Muscle of leg (tissue), 3 donors: ENCODE measurements at regions not wholly inside any gene's neighbourhood (a gene's known extent, or its start where the extent isn't known, plus 50 kb on each side); places are given as distances from the start of the nearest gene placed in this dataset.

Experiments
- DNase-seq: peaks from one replicate; pipeline ENCODE4 v3.0.0; 2013
- H3K27ac ChIP-seq: one replicate; pipeline ENCODE4 v1.5.1; 2013; ENCODE audit warnings: mild to moderate bottlenecking, low read length, control low read depth
- H3K27me3 ChIP-seq: one replicate; pipeline ENCODE4 v1.6.1; 2013; ENCODE audit warnings: low read length; ENCODE audit not compliant: control insufficient read depth, insufficient read depth
- H3K36me3 ChIP-seq: one replicate; pipeline ENCODE4 v1.6.1; 2013; ENCODE audit warnings: low read length; ENCODE audit not compliant: control insufficient read depth, insufficient read depth
- H3K4me1 ChIP-seq: one replicate; pipeline ENCODE4 v1.6.1; 2013; ENCODE audit warnings: low read length; ENCODE audit not compliant: control insufficient read depth, insufficient read depth
- H3K4me3 ChIP-seq: one replicate; pipeline ENCODE4 v1.5.1; 2013; ENCODE audit warnings: low read length, control low read depth
- H3K9me3 ChIP-seq: replicated peaks from 2 replicates; pipeline ENCODE4 v1.6.1; 2013; ENCODE audit warnings: low read depth, low read length; ENCODE audit not compliant: control insufficient read depth
- WGBS: methylation state at CpG from one replicate; pipeline ENCODE4 v1.1.5; 2013; ENCODE audit warnings: missing lambda C conversion rate; ENCODE audit not compliant: insufficient coverage; 5-methylcytosine and 5-hydroxymethylcytosine counted together

DNA sequence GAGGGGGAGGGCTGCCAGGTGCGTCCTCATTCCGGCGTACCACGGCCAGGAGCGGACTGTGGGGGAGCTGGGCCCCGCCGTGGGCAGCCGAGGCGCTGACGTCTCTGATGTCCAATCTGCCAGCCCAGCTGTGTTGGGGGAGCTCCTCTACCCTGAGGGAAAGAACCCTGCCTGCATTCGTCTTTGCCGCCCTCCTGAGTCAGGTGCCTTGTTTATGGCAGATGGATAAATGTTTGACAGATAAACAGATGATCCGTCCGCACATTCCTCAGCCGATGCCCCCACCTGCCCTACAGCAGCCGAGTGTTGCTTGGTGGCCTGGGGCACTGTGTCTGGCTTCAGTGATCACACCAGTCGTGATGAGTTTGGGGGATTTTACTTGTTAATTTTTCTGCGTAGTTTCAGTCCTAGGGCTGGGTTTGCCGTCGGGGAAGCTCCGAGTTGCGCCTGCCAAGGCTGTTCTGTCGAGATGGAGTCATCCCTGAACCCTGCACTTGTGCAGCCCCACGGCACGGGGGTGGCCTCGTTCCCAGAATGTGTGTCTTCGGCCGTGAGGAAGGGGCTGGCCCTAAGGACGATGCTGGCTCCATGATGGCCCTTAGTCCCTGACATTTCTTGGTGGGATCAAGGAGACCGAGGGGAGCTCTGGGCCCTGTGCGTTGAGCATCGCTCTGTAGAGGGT is 1083.9 kb downstream of the BRD1 start:
- Histone ChIP-seq H3K36me3 (no peaks in the 10 kb centered on the region), H3K9me3 (no peaks in the 10 kb centered on the region), H3K27ac (no peak overlapping the region), H3K27me3 (no peaks in the 10 kb centered on the region), H3K4me3 (no peak overlapping the region), H3K4me1 (no peaks in the 10 kb centered on the region)
- DNase-seq: no peak
- 75% methylated on average over 31 of the region's 32 CpGs for WGBS

DNA sequence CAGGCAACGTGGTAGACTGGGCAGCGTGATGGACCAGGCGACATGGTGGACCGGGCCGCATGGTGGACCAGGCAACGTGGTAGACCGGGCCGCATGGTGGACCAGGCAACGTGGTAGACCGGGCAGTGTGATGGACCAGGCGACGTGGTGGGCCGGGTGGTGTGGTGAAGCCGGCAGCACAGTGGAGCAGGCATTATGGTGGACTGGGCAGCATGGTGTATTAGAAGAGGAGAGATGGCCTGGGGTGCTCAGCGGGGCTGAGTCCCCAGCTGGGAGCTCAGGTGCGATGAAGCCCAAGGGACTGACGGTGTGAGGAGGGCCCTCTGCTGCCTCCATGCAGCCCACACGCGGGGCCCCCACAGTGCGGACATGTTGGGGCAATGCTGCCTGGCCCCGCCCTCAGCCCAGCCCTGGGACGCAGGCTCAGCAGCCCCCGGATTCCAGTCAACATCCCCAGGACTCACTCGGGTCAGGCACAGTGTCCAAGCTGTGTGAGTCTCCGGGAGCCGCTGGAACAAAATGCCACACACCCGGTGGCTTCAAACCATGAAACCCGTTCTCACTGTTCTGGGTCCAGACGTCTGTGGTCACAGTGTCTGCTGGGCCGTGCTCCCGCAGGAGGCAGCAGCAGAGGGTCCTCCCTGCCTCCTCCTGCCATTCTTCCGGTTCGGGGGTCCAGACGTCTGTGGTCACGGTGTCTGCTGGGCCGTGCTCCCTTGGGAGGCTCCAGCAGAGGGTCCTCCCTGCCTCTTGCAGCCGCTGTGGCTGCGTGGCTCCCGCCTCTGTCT is 1084.9 kb downstream of the BRD1 start:
- DNase-seq: no peak
- Histone ChIP-seq H3K9me3 (no peaks in the 10 kb centered on the region), H3K4me3 (no peak overlapping the region), H3K27me3 (no peaks in the 10 kb centered on the region), H3K36me3 (no peaks in the 10 kb centered on the region), H3K27ac (no peak overlapping the region), H3K4me1 (no peaks in the 10 kb centered on the region)
- 90% methylated on average over 34 of the region's 39 CpGs for WGBS

DNA sequence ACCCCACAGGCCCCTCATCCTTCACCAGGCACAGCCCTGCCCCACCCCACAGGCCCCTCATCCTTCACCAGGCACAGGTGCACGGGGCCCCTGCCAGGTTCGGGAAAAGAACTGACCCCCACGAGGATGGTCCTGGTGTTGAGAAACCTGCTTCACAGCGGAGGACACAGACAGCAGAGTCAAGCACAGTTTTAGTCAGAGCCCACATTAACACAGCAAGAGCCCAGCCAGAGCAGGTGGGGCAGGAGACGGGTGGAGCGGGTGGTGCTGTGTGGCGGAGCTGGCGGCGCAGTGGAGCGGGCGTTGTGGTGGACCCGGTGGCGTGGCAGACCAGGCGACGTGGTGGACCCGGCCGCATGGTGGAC is 1085.5 kb downstream of the BRD1 start:
- no peak overlapping the region for H3K27ac ChIP-seq
- no peaks in the 10 kb centered on the region for H3K27me3 ChIP-seq
- H3K4me3 ChIP-seq: no peak overlapping the region
- WGBS: 90% methylated on average over 17 of the region's 17 CpGs
- no peak for DNase-seq
- H3K9me3 ChIP-seq: no peaks in the 10 kb centered on the region
- no peaks in the 10 kb centered on the region for H3K36me3 ChIP-seq
- H3K4me1 ChIP-seq: no peaks in the 10 kb centered on the region

DNA sequence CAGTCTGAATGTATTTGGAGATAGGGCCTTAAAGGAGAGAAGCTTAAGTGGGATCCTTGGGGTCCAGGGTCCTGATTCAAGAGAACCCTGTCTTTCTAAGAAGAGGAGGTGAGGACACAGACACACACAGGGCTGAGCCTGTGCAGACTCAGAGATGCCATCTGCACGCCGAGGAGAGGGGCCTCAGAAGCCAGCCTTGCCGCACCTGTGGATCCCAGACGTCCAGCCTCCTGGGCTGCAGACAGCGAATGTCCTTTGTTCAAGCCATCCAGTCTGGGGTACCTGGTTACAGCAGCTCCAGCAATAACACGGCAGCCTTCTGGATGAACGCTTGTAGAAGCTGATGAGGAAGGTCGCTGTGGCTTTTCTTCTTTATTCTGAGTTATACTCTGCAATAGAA is 1086.1 kb downstream of the BRD1 start:
- Histone ChIP-seq H3K27me3 (no peaks in the 10 kb centered on the region), H3K4me1 (no peaks in the 10 kb centered on the region), H3K9me3 (no peaks in the 10 kb centered on the region), H3K4me3 (no peak overlapping the region), H3K27ac (no peak overlapping the region), H3K36me3 (no peaks in the 10 kb centered on the region)
- DNase-seq: no peak
- WGBS: 74% methylated on average over 8 of the region's 8 CpGs

DNA sequence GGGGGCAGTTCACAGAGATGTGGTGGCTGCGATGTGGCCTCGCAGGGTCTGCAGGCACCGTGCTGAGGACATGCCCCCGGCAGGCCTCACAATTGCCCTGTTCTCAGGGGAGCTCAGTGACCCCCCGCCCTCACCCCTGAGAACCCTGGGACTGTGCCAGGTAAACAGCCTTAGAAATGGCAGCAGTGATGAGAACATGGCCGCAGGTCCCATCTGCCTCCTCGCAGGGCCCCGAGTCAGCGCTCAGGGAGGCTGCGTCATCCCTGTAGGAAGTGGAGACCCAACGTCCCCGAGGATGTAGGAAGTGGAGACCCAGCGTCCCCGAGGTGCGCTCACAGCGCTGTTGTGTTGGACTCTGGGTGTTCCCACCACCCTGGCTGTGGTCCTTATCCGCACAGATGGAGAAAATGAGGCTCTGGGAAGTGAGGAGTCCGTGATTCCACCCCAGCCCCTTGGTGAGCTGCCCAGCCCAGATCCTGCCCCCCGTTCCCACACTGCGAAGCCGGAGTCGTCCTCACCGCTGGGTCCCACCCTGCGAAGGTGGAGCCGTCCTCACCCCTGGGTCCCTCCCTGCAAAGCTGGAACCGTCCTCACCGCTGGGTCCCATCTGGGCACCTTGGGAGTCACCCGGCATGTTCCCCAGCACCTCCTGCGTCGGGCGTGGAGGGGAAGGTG is 1086.8 kb downstream of the BRD1 start:
- Histone ChIP-seq H3K27me3 (no peaks in the 10 kb centered on the region), H3K36me3 (no peaks in the 10 kb centered on the region), H3K9me3 (no peaks in the 10 kb centered on the region), H3K4me1 (no peaks in the 10 kb centered on the region), H3K4me3 (no peak overlapping the region), H3K27ac (no peak overlapping the region)
- WGBS: 90% methylated on average over 31 of the region's 31 CpGs
- no peak for DNase-seq

DNA sequence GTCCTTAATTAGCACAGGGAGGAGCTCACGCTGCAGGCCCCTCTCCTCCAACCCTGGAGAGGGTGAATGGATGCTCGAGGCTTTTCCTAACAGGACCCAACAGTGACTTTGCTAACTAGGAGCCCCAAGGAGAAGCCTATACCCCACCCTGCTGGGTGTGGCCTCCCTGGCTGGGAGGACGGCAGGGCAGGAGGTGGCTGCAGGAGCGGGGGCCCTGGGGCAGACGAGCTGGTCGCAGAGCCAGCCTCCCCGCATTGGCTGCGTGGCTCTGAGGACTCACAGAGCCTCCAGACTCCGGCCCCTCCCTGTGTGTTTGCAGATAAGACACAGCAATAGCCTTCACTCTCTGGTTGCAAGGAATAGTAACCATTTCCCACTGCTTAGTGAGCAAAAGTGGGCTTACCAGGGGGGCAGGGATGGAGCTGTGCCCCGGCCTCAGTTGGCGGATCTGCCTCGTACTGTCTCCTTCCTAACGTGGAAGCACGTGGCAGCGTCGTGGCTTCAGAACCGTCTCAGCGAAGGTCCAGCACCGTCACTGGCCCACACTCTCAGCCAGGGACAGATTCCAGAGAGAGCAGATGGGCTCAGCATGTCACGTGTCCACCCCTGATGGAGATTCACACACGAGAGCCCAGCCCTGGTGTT is 1087.5 kb downstream of the BRD1 start:
- WGBS: 75% methylated on average over 17 of the region's 21 CpGs
- Histone ChIP-seq H3K4me1 (no peaks in the 10 kb centered on the region), H3K27ac (no peak overlapping the region), H3K9me3 (no peaks in the 10 kb centered on the region), H3K36me3 (no peaks in the 10 kb centered on the region), H3K4me3 (no peak overlapping the region), H3K27me3 (no peaks in the 10 kb centered on the region)
- no peak for DNase-seq

DNA sequence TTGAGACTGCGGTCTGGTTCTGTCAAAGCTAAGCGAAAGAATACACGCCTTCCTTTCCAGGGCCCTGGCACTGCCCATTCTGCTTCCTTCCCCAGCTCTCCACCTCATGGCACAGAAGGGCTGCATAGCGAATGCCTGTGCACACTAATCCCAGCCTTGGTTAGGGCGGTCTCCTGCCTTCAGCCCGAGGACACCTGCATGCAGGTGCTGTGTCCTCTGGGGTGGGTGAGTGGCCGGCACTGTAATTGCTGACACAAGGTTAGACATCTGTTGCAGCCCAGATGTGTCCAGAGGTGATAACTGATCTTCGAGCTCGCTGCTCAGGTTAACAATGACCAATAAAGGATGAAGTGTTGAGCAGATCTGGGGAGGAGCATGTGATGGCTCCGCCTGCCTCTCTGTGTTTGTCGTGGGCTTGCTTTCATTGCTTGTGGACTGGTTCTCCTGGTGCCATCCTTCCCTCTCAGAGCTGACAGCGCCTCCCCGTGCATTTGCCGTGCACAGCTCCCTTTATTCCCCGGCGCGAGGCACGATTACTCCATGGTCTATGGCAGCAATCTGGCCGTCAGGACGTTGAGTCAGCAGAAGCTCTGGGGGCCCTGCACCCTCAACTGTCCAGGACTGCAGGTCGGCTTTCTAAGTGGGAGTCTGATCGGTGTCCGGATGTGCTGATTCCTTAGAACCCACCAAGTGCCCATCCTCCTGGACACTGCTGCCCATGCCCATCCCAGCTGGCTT is 1088.2 kb downstream of the BRD1 start:
- WGBS: 80% methylated on average over 20 of the region's 23 CpGs
- no peak for DNase-seq
- no peak overlapping the region for H3K27ac ChIP-seq
- no peak overlapping the region for H3K4me3 ChIP-seq
- H3K27me3 ChIP-seq: no peaks in the 10 kb centered on the region
- H3K9me3 ChIP-seq: no peaks in the 10 kb centered on the region
- H3K4me1 ChIP-seq: no peaks in the 10 kb centered on the region
- H3K36me3 ChIP-seq: no peaks in the 10 kb centered on the region

DNA sequence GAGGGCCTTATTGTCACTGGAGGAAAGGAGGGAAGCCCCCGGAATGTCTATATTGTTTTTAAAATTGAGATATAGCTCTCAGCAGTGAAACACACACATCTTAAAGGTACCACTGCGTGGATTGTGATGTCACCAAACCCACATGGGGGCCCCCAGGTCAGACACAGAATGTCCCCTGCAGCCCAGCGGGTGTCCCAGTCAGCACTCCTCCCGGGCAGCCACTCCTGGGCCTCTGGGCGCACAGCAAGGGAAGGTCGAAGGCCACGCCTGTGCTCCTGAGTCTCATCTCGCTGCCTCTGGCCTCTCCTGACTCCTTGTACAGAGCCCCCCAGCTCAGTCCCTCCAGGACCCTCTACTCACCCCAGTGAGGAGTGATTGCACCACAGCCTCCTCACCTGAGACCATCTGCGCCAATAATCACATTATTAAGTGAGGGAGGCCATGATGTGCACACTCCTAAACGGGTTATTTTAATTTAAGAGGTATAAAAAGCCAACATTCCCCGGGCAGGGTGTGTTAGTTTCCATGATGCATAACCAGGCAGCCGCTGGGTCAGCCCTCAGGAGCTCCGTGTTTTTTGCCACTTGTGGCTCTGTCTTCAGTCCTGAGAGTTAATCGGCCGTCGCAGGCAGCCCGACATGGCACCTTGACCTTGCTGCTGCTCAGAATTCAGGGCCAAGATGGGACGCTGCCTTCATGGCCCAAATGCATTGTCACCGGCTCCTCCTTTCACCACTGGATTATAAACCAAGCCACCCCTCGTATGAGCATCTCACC is 1089.3 kb downstream of the BRD1 start:
- H3K4me3 ChIP-seq: no peak overlapping the region
- DNase-seq: no peak
- no peaks in the 10 kb centered on the region for H3K9me3 ChIP-seq
- H3K27ac ChIP-seq: no peak overlapping the region
- no peaks in the 10 kb centered on the region for H3K27me3 ChIP-seq
- no peaks in the 10 kb centered on the region for H3K36me3 ChIP-seq
- WGBS: 78% methylated on average over 15 of the region's 20 CpGs
- no peaks in the 10 kb centered on the region for H3K4me1 ChIP-seq

DNA sequence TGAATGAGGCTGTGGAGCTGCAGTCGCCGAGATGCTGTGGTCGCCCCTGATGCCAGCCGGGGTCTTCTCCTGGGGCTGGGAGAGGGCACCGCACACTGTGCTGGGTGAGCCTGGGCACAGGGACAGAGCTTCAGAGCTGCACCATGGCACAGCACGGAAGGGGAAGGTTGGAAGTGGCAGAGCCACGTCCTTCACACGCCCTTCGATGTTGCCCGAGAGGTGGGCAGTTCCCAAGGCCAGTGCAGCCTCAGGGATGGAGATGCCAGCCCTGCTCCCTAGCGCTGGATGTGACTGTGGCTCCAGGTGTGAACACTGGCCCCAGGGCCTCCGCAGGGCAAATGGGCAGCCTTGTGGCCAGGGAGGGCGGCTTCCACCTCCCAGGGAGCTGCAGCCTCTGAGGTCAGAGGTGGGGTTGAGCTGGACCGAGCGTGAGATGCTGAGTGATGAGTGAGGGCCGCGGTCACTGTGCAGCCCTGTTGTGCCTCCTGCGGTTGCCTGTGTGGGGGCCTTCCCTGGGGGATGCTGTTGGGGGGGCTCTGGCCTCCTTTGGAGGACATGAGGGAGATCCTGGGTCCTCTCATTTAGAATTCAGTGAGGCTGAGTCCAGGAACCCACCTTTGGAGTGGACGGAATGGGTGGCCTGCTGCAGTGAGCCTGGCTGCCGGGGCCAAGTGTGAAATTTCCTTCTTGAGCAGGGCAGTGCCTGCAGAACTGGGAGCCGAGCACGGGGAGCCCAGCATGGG is 1090.0 kb downstream of the BRD1 start:
- no peaks in the 10 kb centered on the region for H3K9me3 ChIP-seq
- no peaks in the 10 kb centered on the region for H3K27me3 ChIP-seq
- no peak overlapping the region for H3K4me3 ChIP-seq
- no peaks in the 10 kb centered on the region for H3K36me3 ChIP-seq
- H3K27ac ChIP-seq: no peak overlapping the region
- DNase-seq: no peak
- WGBS: 87% methylated on average over 19 of the region's 22 CpGs
- no peaks in the 10 kb centered on the region for H3K4me1 ChIP-seq
